Heart right ventricle (tissue), 16 donors: ENCODE measurements at regions not wholly inside any gene's neighbourhood (a gene's known extent, or its start where the extent isn't known, plus 50 kb on each side); places are given as distances from the start of the nearest gene placed in this dataset.

Experiments
- ATAC-seq, 8 donors: fragments of 200-7000 bp; cut with Tn5 transposase; one replicate each; pipeline ENCODE4 v1.9.1; 2020; ENCODE audit warnings: mild to moderate bottlenecking in 8 of 8, moderate library complexity in 8 of 8, moderate number of reproducible peaks in 1 of 8
- DNase-seq, 2 donors: peaks; one replicate each; pipeline ENCODE4 v3.0.0-alpha.2; 2020
- H3K27ac ChIP-seq, 10 donors: fragments of 200-600 bp; sonication (generic) in 2 of 10; one replicate each; pipeline versions ENCODE4 v1.5.0 to v1.8.0; 2020 to 2022; ENCODE audit warnings: mild to moderate bottlenecking in 3 of 10
- H3K27me3 ChIP-seq, 7 donors: fragments of 200-600 bp; one replicate each; pipeline ENCODE4 v1.8.0; 2021 to 2022; ENCODE audit warnings: mild to moderate bottlenecking in 2 of 7
- H3K36me3 ChIP-seq, 9 donors: fragments of 200-600 bp; sonication (generic) in 1 of 9; one replicate each; pipeline versions ENCODE4 v1.5.0 to v1.8.0; 2020 to 2022; ENCODE audit warnings: mild to moderate bottlenecking in 2 of 9
- H3K4me1 ChIP-seq, 9 donors: fragments of 200-600 bp; sonication (generic) in 1 of 9; one replicate each; pipeline versions ENCODE4 v1.5.0 to v1.8.0; 2020 to 2022; ENCODE audit warnings: mild to moderate bottlenecking in 4 of 9
- H3K4me3 ChIP-seq, 10 donors: fragments of 200-600 bp; sonication (generic) in 2 of 10; one replicate each; pipeline versions ENCODE4 v1.5.0 to v1.8.0; 2020 to 2022; ENCODE audit warnings: mild to moderate bottlenecking in 7 of 10, moderate library complexity in 2 of 10
- H3K9me3 ChIP-seq, 11 donors: fragments of 200-600 bp in 10 of 11; sonication (generic) in 2 of 11; one replicate each; pipeline versions ENCODE4 v1.5.0 to v1.8.0; 2013 to 2022; ENCODE audit warnings: mild to moderate bottlenecking in 2 of 11, control low read depth in 1 of 11, moderate library complexity in 1 of 11
- CTCF ChIP-seq, 9 donors: fragments of 200-600 bp; sonication (generic) in 2 of 9; IDR thresholded peaks; one replicate each; pipeline versions ENCODE4 v1.5.0 to v1.8.0; 2021 to 2022; ENCODE audit warnings: antibody characterized with exemption in 9 of 9, mild to moderate bottlenecking in 5 of 9, moderate library complexity in 1 of 9
- WGBS, 2 donors: extraction: QIAGEN DNeasy Blood & Tissue Kit; methylation state at CpG; one replicate each; pipeline ENCODE4 v1.1.7; 2013; ENCODE audit warnings: inconsistent platforms in 1 of 2; 5-methylcytosine and 5-hydroxymethylcytosine counted together
- intact Hi-C, 10 donors: fragments of 100-400 bp; cut with DNase I; formaldehyde crosslinking; loops; one replicate each; pipeline versions ENCODE4 v1.11.1 to v1.14.2; 2022
- donor health status: Arrhythmogenic right ventricular cardiomyopathy.
- donor health status: ischemic (EF 13 %, LVEDD 7.1; RV severe dilation, severe dysfunction).
- donor health status: healthy with polysubstance abuse.
- donor health status: DM: no; HTN: yes; CAD: no.
- donor health status: DM: no; HTN: no; CAD: no.
- donor health status: ischemic (EF 25% LVEDD 6.9; RV normal size, moderate dysfunction).
- donor health status: ischemic (EF 25% LVEDD 5.7; RV mildly dilated, moderate dysfunction).
- donor health status: healthy.
- donor health status: DM: yes; HTN: yes; CAD: no.
- donor health status: Ischemic cardiomyopathy.
- donor health status: ischemic (EF 35%, LVEDD 5.7; RV mildly dilated, moderate dysfunction).
- donor health status: nonischemic (EF 11% LVEDD 7.7; RV severe dilation, severe dysfunction).
- donor health status: DM: yes; HTN: yes; CAD: no.
- donor health status: PGD.
- donor health status: ischemic (EF 29% LVEDD 5.4; RV normal size, mild dysfunction).
- donor health status: nonischemic (EF 23%, LVEDD 6.1; RV moderate dilation, normal function).

GRCh38 chr9:10903969-10904368, 291.2 kb upstream of the PTPRD start:
- no peaks in the 10 kb centered on the region for H3K4me1 ChIP-seq
- H3K36me3 ChIP-seq, result no peaks in the 10 kb centered on the region
- no peak overlapping the region for H3K4me3 ChIP-seq
- H3K9me3 ChIP-seq, result peaks cover 0 to 35% (median 0%) of the 10 kb centered on the region in 11 donors
- H3K27me3 ChIP-seq, result no peaks in the 10 kb centered on the region
- DNase-seq, result no peak
- TF ChIP-seq CTCF (IDR thresholded peaks at IDR 0.05), result no peak
- H3K27ac ChIP-seq, result no peak overlapping the region
- no peak for ATAC-seq
- intact Hi-C loops, result no loop called here
- 45 to 59% methylated on average over 1 of the region's 1 CpG for WGBS, 2 donors

GRCh38 chr9:10910779-10911178, 298.0 kb upstream of the PTPRD start:
- 91 to 93% methylated on average over 25 of the region's 25 CpGs for WGBS, 2 donors
- Histone ChIP-seq H3K9me3 (peaks cover 0 to 42% (median 0%) of the 10 kb centered on the region in 11 donors), H3K27ac (no peak overlapping the region), H3K4me1 (no peaks in the 10 kb centered on the region), H3K27me3 (no peaks in the 10 kb centered on the region), H3K4me3 (no peak overlapping the region), H3K36me3 (no peaks in the 10 kb centered on the region)
- ATAC-seq (no peak), DNase-seq (no peak)
- intact Hi-C loops, result no loop called here
- TF ChIP-seq CTCF (IDR thresholded peaks at IDR 0.05), result no peak

GRCh38 chr9:10911373-10911772, 298.6 kb upstream of the PTPRD start:
- 88 to 89% methylated on average over 6 of the region's 6 CpGs for WGBS, 2 donors
- TF ChIP-seq CTCF (IDR thresholded peaks at IDR 0.05), result no peak
- intact Hi-C loops, result no loop called here

GRCh38 chr9:10917001-10917400, 304.2 kb upstream of the PTPRD start:
- no peak for ATAC-seq
- Histone ChIP-seq H3K27ac (no peak overlapping the region), H3K36me3 (no peaks in the 10 kb centered on the region), H3K27me3 (no peaks in the 10 kb centered on the region), H3K9me3 (peaks cover 0 to 6% (median 0%) of the 10 kb centered on the region in 11 donors), H3K4me3 (no peak overlapping the region), H3K4me1 (no peaks in the 10 kb centered on the region)
- TF ChIP-seq CTCF (IDR thresholded peaks at IDR 0.05), result no peak
- 85 to 87% methylated on average over 2 of the region's 2 CpGs for WGBS, 2 donors
- intact Hi-C loops, result no loop called here
- DNase-seq, result no peak

More at GRCh38 chr9:10911373-10911772, 298.6 kb upstream of the PTPRD start:
- H3K4me1 ChIP-seq, result no peaks in the 10 kb centered on the region
- DNase-seq (no peak), ATAC-seq (no peak)
- H3K36me3 ChIP-seq, result no peaks in the 10 kb centered on the region
- H3K4me3 ChIP-seq, result no peak overlapping the region
- H3K9me3 ChIP-seq, result peaks cover 0 to 36% (median 0%) of the 10 kb centered on the region in 11 donors
- H3K27ac ChIP-seq, result no peak overlapping the region
- H3K27me3 ChIP-seq, result no peaks in the 10 kb centered on the region
